Transverse colon (tissue), 4 donors: ENCODE measurements at regions not wholly inside any gene's neighbourhood (a gene's known extent, or its start where the extent isn't known, plus 50 kb on each side); places are given as distances from the start of the nearest gene placed in this dataset.

Source experiments
- CTCF ChIP-seq, 5 experiments: fragments of 200-600 bp in 3 of 5; fragments of 450-650 bp in 2 of 5; sonication (generic) in 3 of 5; IDR thresholded peaks; 1 replicate in 2 of 5; 2 replicates in 3 of 5; pipeline ENCODE4 v1.5.1; 2016 to 2017; ENCODE audit warnings: antibody characterized with exemption in 5 of 5, inconsistent platforms in 3 of 5, mild to moderate bottlenecking in 2 of 5, moderate library complexity in 1 of 5
- EP300 ChIP-seq: sonication (generic); formaldehyde crosslinking; IDR thresholded peaks from one replicate; pipeline ENCODE4 v1.6.1; 2017; ENCODE audit warnings: antibody characterized with exemption, low read depth
- POLR2A ChIP-seq: fragments of 450-650 bp; IDR thresholded peaks from one replicate; pipeline ENCODE4 v1.6.1; 2016; ENCODE audit warnings: antibody characterized with exemption, mild to moderate bottlenecking, moderate library complexity
- POLR2AphosphoS5 ChIP-seq, 3 donors: sonication (generic); formaldehyde crosslinking; IDR thresholded peaks; one replicate each; pipeline ENCODE4 v1.6.1; 2016; ENCODE audit warnings: antibody characterized with exemption in 3 of 3

DNA sequence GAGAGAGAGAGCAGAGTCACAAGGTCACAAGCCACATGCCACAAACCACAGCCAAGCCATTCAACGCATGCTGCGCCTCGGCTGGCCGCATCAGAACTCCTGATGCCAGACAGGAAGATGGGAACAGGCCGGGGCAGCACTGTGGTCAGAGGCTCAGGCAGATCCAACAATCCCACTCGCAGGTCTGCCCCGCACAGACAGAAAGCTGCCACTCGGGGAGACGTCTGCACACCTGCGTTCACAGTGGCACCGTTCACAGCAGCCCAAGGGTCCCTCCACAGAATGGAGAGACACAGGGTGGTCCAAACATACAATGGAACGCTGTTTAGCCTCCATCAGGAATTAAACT lies 408.8 kb downstream of the CTTN start:
- TF ChIP-seq POLR2AphosphoS5 (IDR thresholded peaks at IDR 0.05) (no peak), CTCF (IDR thresholded peaks at IDR 0.05) (no peak), POLR2A (no peak), EP300 (no peak)
